DND-41 (cell line): ENCODE measurements at regions not wholly inside any gene's neighbourhood (a gene's known extent, or its start where the extent isn't known, plus 50 kb on each side); places are given as distances from the start of the nearest gene placed in this dataset.

ENCODE experiments used
- ATAC-seq: fragments of 200-7000 bp; cut with Tn5 transposase; 3 replicates; pipeline ENCODE4 v1.9.1; 2021; ENCODE audit warnings: low read depth; ENCODE audit not compliant: insufficient read depth
- DNase-seq: peaks from one replicate; pipeline ENCODE4 v3.0.0-alpha.2; 2020
- H2AFZ ChIP-seq: 2 replicates; pipeline ENCODE4 v1.6.0; 2012; ENCODE audit warnings: low read depth, low read length
- H3K27ac ChIP-seq: 2 replicates; pipeline ENCODE4 v1.5.1; 2012; ENCODE audit warnings: low read length, inconsistent platforms
- H3K27me3 ChIP-seq: fragments of 200-600 bp; sonication (generic); 2 replicates; pipeline ENCODE4 v1.6.0; 2012; ENCODE audit warnings: low read length, mild to moderate bottlenecking, inconsistent platforms; ENCODE audit not compliant: insufficient read depth, poor library complexity
- H3K36me3 ChIP-seq: 2 replicates; pipeline ENCODE4 v1.5.1; 2012; ENCODE audit warnings: low read length, inconsistent platforms; ENCODE audit not compliant: insufficient read depth
- H3K4me1 ChIP-seq: 2 replicates; pipeline ENCODE4 v1.5.1; 2012; ENCODE audit warnings: mild to moderate bottlenecking, low read length; ENCODE audit not compliant: insufficient read depth
- H3K4me2 ChIP-seq: 2 replicates; pipeline ENCODE4 v1.6.0; 2012; ENCODE audit warnings: mild to moderate bottlenecking, moderate library complexity, low read length, inconsistent platforms; ENCODE audit not compliant: insufficient read depth
- H3K4me3 ChIP-seq, 2 experiments: fragments of 200-600 bp in 1 of 2; shearing (Covaris generic) in 1 of 2; 2 replicates each; pipeline ENCODE4 v1.5.1; 2012 to 2016; ENCODE audit warnings: inconsistent platforms in 2 of 2, low read length in 2 of 2, mild to moderate bottlenecking in 2 of 2, low read depth in 1 of 2, moderate library complexity in 1 of 2
- H3K79me2 ChIP-seq: 2 replicates; pipeline ENCODE4 v1.6.0; 2012; ENCODE audit warnings: low read length, inconsistent platforms; ENCODE audit not compliant: insufficient read depth
- H3K9ac ChIP-seq: 2 replicates; pipeline ENCODE4 v1.6.0; 2012; ENCODE audit warnings: low read depth, mild to moderate bottlenecking, inconsistent platforms, low read length, moderate library complexity
- H3K9me3 ChIP-seq: 2 replicates; pipeline ENCODE4 v1.5.1; 2012; ENCODE audit warnings: low read length, moderate library complexity, mild to moderate bottlenecking, inconsistent platforms; ENCODE audit not compliant: insufficient read depth, severe bottlenecking
- H4K20me1 ChIP-seq: 2 replicates; pipeline ENCODE4 v1.6.0; 2012; ENCODE audit warnings: low read length; ENCODE audit not compliant: insufficient read depth
- CTCF ChIP-seq: IDR thresholded peaks from 2 replicates; pipeline ENCODE4 v1.5.1; 2012; ENCODE audit warnings: borderline replicate concordance, low read length, moderate library complexity, mild to moderate bottlenecking; ENCODE audit not compliant: poor library complexity, severe bottlenecking; ENCODE audit errors: extremely low read depth
- EZH2 ChIP-seq: IDR thresholded peaks from 3 replicates; pipeline ENCODE4 v1.6.1; 2012; ENCODE audit warnings: borderline replicate concordance, low read depth, mild to moderate bottlenecking, moderate library complexity, low read length, inconsistent platforms; ENCODE audit not compliant: severe bottlenecking

- no peaks in the 10 kb centered on the region for H3K4me1 ChIP-seq
- TF ChIP-seq CTCF: no peak
- no peak for TF ChIP-seq EZH2
- H3K27me3 ChIP-seq: no peaks in the 10 kb centered on the region
- H3K79me2 ChIP-seq: no peaks in the 10 kb centered on the region
- no peak overlapping the region for H3K4me3 ChIP-seq
- no peak overlapping the region for H2AFZ ChIP-seq
- no peak for ATAC-seq
- DNase-seq: no peak
- no peaks in the 10 kb centered on the region for H3K9me3 ChIP-seq
- H3K9ac ChIP-seq: no peak overlapping the region
- no peak overlapping the region for H3K27ac ChIP-seq
- H3K36me3 ChIP-seq: no peaks in the 10 kb centered on the region
- no peak overlapping the region for H3K4me2 ChIP-seq
- no peaks in the 10 kb centered on the region for H4K20me1 ChIP-seq
Observed at GRCh38 chr13:69589531-69590235, 517.9 kb upstream of the ATXN8OS start.

GRCh38 chr13:69585656-69586055 lies 522.0 kb upstream of the ATXN8OS start:
- TF ChIP-seq EZH2 (no peak), CTCF (no peak)
- H3K4me3 ChIP-seq: no peak overlapping the region
- no peaks in the 10 kb centered on the region for H3K79me2 ChIP-seq
- no peaks in the 10 kb centered on the region for H3K9me3 ChIP-seq
- no peak overlapping the region for H3K27ac ChIP-seq
- ATAC-seq: no peak
- no peaks in the 10 kb centered on the region for H4K20me1 ChIP-seq
- H3K9ac ChIP-seq: no peak overlapping the region
- H3K4me1 ChIP-seq: no peaks in the 10 kb centered on the region
- DNase-seq: no peak
- no peaks in the 10 kb centered on the region for H3K27me3 ChIP-seq
- no peaks in the 10 kb centered on the region for H3K36me3 ChIP-seq
- no peak overlapping the region for H3K4me2 ChIP-seq
- no peak overlapping the region for H2AFZ ChIP-seq

- Histone ChIP-seq H3K27ac (no peak overlapping the region), H3K9me3 (no peaks in the 10 kb centered on the region), H2AFZ (no peak overlapping the region), H3K79me2 (no peaks in the 10 kb centered on the region), H3K9ac (no peak overlapping the region), H3K27me3 (no peaks in the 10 kb centered on the region), H3K4me1 (no peaks in the 10 kb centered on the region), H3K4me2 (no peak overlapping the region), H3K4me3 (no peak overlapping the region), H3K36me3 (no peaks in the 10 kb centered on the region), H4K20me1 (no peaks in the 10 kb centered on the region)
- DNase-seq: no peak
- ATAC-seq: no peak
- TF ChIP-seq CTCF (no peak), EZH2 (no peak)
Observed at GRCh38 chr13:69580255-69580654, 527.4 kb upstream of the ATXN8OS start.
